ENCODE measurements at regions not wholly inside any gene's neighbourhood (a gene's known extent, or its start where the extent isn't known, plus 50 kb on each side); places are given as distances from the start of the nearest gene placed in this dataset.

GRCh38 chr2:64367444-64368232 lies 86.3 kb upstream of the LGALSL start:
- no peak overlapping the region for H3K4me3 ChIP-seq (replicated peaks in 1 of 2; ENCODE audit: low read depth in 2 of 2, low read length in 2 of 2)
- TF ChIP-seq CTCF (IDR thresholded peaks at IDR 0.05; ENCODE audit: low read depth, low read length) = no peak
- no peak for DNase-seq (ENCODE audit: low read depth in 2 of 2)

GRCh38 chr2:64369706-64370105 lies 84.3 kb upstream of the LGALSL start:
- DNase-seq (ENCODE audit: low read depth in 2 of 2) = no peak
- H3K4me3 ChIP-seq (replicated peaks in 1 of 2; ENCODE audit: low read depth in 2 of 2, low read length in 2 of 2) = no peak overlapping the region
- TF ChIP-seq CTCF (IDR thresholded peaks at IDR 0.05; ENCODE audit: low read depth, low read length) = no peak

- no peak for DNase-seq (ENCODE audit: low read depth in 2 of 2)
- H3K4me3 ChIP-seq (replicated peaks in 1 of 2; ENCODE audit: low read depth in 2 of 2, low read length in 2 of 2) = no peak overlapping the region
- TF ChIP-seq CTCF (IDR thresholded peaks at IDR 0.05; ENCODE audit: low read depth, low read length) = no peak
These were observed 82.2 kb upstream of the LGALSL start for GRCh38 chr2:64371727-64372126.

GRCh38 chr2:64374686-64375085 lies 79.3 kb upstream of the LGALSL start:
- peak in 1 of 2 donors; percentile 43 for DNase-seq (ENCODE audit: low read depth in 2 of 2)
- H3K4me3 ChIP-seq (replicated peaks in 1 of 2; ENCODE audit: low read depth in 2 of 2, low read length in 2 of 2) = no peak overlapping the region
- no peak for TF ChIP-seq CTCF (IDR thresholded peaks at IDR 0.05; ENCODE audit: low read depth, low read length)

GRCh38 chr2:64376926-64377325 lies 77.0 kb upstream of the LGALSL start:
- DNase-seq (ENCODE audit: low read depth in 2 of 2) = no peak
- TF ChIP-seq CTCF (IDR thresholded peaks at IDR 0.05; ENCODE audit: low read depth, low read length) = no peak
- H3K4me3 ChIP-seq (replicated peaks in 1 of 2; ENCODE audit: low read depth in 2 of 2, low read length in 2 of 2) = no peak overlapping the region

GRCh38 chr2:64379186-64379585 lies 74.8 kb upstream of the LGALSL start:
- TF ChIP-seq CTCF (IDR thresholded peaks at IDR 0.05; ENCODE audit: low read depth, low read length) = no peak
- DNase-seq (ENCODE audit: low read depth in 2 of 2) = no peak

More at GRCh38 chr2:64379186-64379585, 74.8 kb upstream of the LGALSL start:
- H3K4me3 ChIP-seq (replicated peaks in 1 of 2; ENCODE audit: low read depth in 2 of 2, low read length in 2 of 2) = no peak overlapping the region
